Large intestine (tissue), 3 donors: ENCODE measurements at regions not wholly inside any gene's neighbourhood (a gene's known extent, or its start where the extent isn't known, plus 50 kb on each side); places are given as distances from the start of the nearest gene placed in this dataset.
A peak's percentile ranks its signal among the peaks of the same experiment; 100 is the strongest.
"Not testable (repeated sequence)": the region's sequence is repeated elsewhere in the genome, so short reads cannot be mapped to it uniquely, and the experiment has no call there.

Source experiments
- DNase-seq, 2 donors: peaks; one replicate each; pipeline versions ENCODE4 v3.0.0 to v3.0.0-alpha.2; 2013
- H3K27ac ChIP-seq: one replicate; pipeline ENCODE4 v1.5.1; 2013; ENCODE audit warnings: low read length
- H3K27me3 ChIP-seq: 2 replicates; pipeline ENCODE4 v1.6.1; 2013; ENCODE audit warnings: low read length; ENCODE audit not compliant: control insufficient read depth, insufficient read depth
- H3K36me3 ChIP-seq: 2 replicates; pipeline ENCODE4 v1.6.1; 2013; ENCODE audit warnings: low read length; ENCODE audit not compliant: control insufficient read depth, insufficient read depth
- H3K4me1 ChIP-seq: one replicate; pipeline ENCODE4 v1.6.1; 2013; ENCODE audit warnings: low read length; ENCODE audit not compliant: control insufficient read depth, insufficient read depth
- H3K4me3 ChIP-seq: one replicate; pipeline ENCODE4 v1.5.1; 2013; ENCODE audit warnings: low read length
- H3K9me3 ChIP-seq: one replicate; pipeline ENCODE4 v1.6.1; 2013; ENCODE audit warnings: mild to moderate bottlenecking, low read depth, low read length, moderate library complexity; ENCODE audit not compliant: control insufficient read depth
- WGBS: methylation state at CpG from one replicate; pipeline ENCODE4 v1.1.5; 2013; ENCODE audit warnings: low lambda C conversion rate; ENCODE audit not compliant: insufficient coverage; 5-methylcytosine and 5-hydroxymethylcytosine counted together

GRCh38 chr4:173990126-173990868, 293.2 kb downstream of the FBXO8 start:
- no peaks in the 10 kb centered on the region for H3K27me3 ChIP-seq
- no peaks in the 10 kb centered on the region for H3K9me3 ChIP-seq
- DNase-seq: no peak
- H3K4me3 ChIP-seq: no peak overlapping the region
- H3K36me3 ChIP-seq: no peaks in the 10 kb centered on the region
- WGBS: 35% methylated on average over 2 of the region's 6 CpGs
- no peaks in the 10 kb centered on the region for H3K4me1 ChIP-seq
- H3K27ac ChIP-seq: no peak overlapping the region

GRCh38 chr4:173963523-173963922, 319.9 kb downstream of the FBXO8 start:
- WGBS: no CpG with 5 or more reads among the region's 4 CpGs
- H3K9me3 ChIP-seq, H3K4me3 ChIP-seq, H3K27me3 ChIP-seq, DNase-seq, H3K4me1 ChIP-seq, H3K36me3 ChIP-seq, H3K27ac ChIP-seq: not testable (repeated sequence)

- no peaks in the 10 kb centered on the region for H3K36me3 ChIP-seq
- WGBS: no CpG with 5 or more reads among the region's 5 CpGs
- no peaks in the 10 kb centered on the region for H3K9me3 ChIP-seq
- H3K27ac ChIP-seq: no peak overlapping the region
- no peaks in the 10 kb centered on the region for H3K27me3 ChIP-seq
- no peak for DNase-seq
- no peaks in the 10 kb centered on the region for H3K4me1 ChIP-seq
- H3K4me3 ChIP-seq: no peak overlapping the region
Observed at GRCh38 chr4:173960398-173960797, 323.1 kb downstream of the FBXO8 start.

GRCh38 chr4:173958445-173958844, 325.0 kb downstream of the FBXO8 start:
- H3K4me1 ChIP-seq: no peaks in the 10 kb centered on the region
- H3K9me3 ChIP-seq: no peaks in the 10 kb centered on the region
- no CpG with 5 or more reads among the region's 1 CpG for WGBS
- H3K27ac ChIP-seq: no peak overlapping the region
- no peaks in the 10 kb centered on the region for H3K36me3 ChIP-seq
- H3K27me3 ChIP-seq: no peaks in the 10 kb centered on the region
- DNase-seq: no peak
- H3K4me3 ChIP-seq: no peak overlapping the region

- DNase-seq: no peak
- H3K27me3 ChIP-seq: no peaks in the 10 kb centered on the region
- no peaks in the 10 kb centered on the region for H3K9me3 ChIP-seq
- WGBS: no CpG with 5 or more reads among the region's 1 CpG
- no peak overlapping the region for H3K27ac ChIP-seq
- no peaks in the 10 kb centered on the region for H3K36me3 ChIP-seq
- no peaks in the 10 kb centered on the region for H3K4me1 ChIP-seq
- no peak overlapping the region for H3K4me3 ChIP-seq
Observed at GRCh38 chr4:173943547-173943946, 339.9 kb downstream of the FBXO8 start.

- no peak for DNase-seq
- Histone ChIP-seq H3K27me3 (no peaks in the 10 kb centered on the region), H3K36me3 (no peaks in the 10 kb centered on the region), H3K27ac (no peak overlapping the region), H3K4me3 (no peak overlapping the region), H3K9me3 (no peaks in the 10 kb centered on the region), H3K4me1 (no peaks in the 10 kb centered on the region)
- no CpG with 5 or more reads among the region's 5 CpGs for WGBS
Observed at GRCh38 chr4:173940146-173940545, 343.3 kb downstream of the FBXO8 start.

GRCh38 chr4:173937631-173938270, 345.7 kb downstream of the FBXO8 start:
- Histone ChIP-seq H3K4me3 (no peak overlapping the region), H3K36me3 (no peaks in the 10 kb centered on the region), H3K27ac (no peak overlapping the region), H3K27me3 (no peaks in the 10 kb centered on the region), H3K4me1 (no peaks in the 10 kb centered on the region), H3K9me3 (no peaks in the 10 kb centered on the region)
- DNase-seq: no peak
- WGBS: 100% methylated on average over 2 of the region's 2 CpGs

GRCh38 chr4:173936861-173937260, 346.6 kb downstream of the FBXO8 start:
- no peak overlapping the region for H3K4me3 ChIP-seq
- H3K4me1 ChIP-seq: no peaks in the 10 kb centered on the region
- H3K9me3 ChIP-seq: no peaks in the 10 kb centered on the region
- H3K36me3 ChIP-seq: no peaks in the 10 kb centered on the region
- no peak for DNase-seq
- 83% methylated on average over 1 of the region's 1 CpG for WGBS
- H3K27ac ChIP-seq: no peak overlapping the region
- no peaks in the 10 kb centered on the region for H3K27me3 ChIP-seq

- Histone ChIP-seq H3K36me3 (no peaks in the 10 kb centered on the region), H3K4me3 (no peak overlapping the region), H3K9me3 (no peaks in the 10 kb centered on the region), H3K27me3 (no peaks in the 10 kb centered on the region), H3K4me1 (no peaks in the 10 kb centered on the region), H3K27ac (no peak overlapping the region)
- WGBS: 21% methylated on average over 2 of the region's 5 CpGs
- peak; percentile 9 for DNase-seq
Observed at GRCh38 chr4:173935622-173936405, 347.7 kb downstream of the FBXO8 start.

GRCh38 chr4:173934933-173935620, 348.4 kb downstream of the FBXO8 start:
- Histone ChIP-seq H3K27me3 (no peaks in the 10 kb centered on the region), H3K4me3 (no peak overlapping the region), H3K4me1 (no peaks in the 10 kb centered on the region), H3K27ac (no peak overlapping the region), H3K9me3 (no peaks in the 10 kb centered on the region), H3K36me3 (no peaks in the 10 kb centered on the region)
- WGBS: no CpG with 5 or more reads among the region's 5 CpGs
- no peak for DNase-seq
